HG03139 (cell line): ENCODE measurements at regions not wholly inside any gene's neighbourhood (a gene's known extent, or its start where the extent isn't known, plus 50 kb on each side); places are given as distances from the start of the nearest gene placed in this dataset.
"Not testable (repeated sequence)": the region's sequence is repeated elsewhere in the genome, so short reads cannot be mapped to it uniquely, and the experiment has no call there.

Source experiments
- ATAC-seq: cut with Tn5 transposase; IDR thresholded peaks from one replicate; pipeline ENCODE4 v1.9.1; 2021; ENCODE audit not compliant: unreplicated experiment

GRCh38 chr1:82055375-82055774, 254.6 kb downstream of the ADGRL2 start:
- not testable (repeated sequence) for ATAC-seq

GRCh38 chr1:82052563-82052962, 251.8 kb downstream of the ADGRL2 start:
- no peak for ATAC-seq

GRCh38 chr1:82048596-82048995, 247.9 kb downstream of the ADGRL2 start:
- ATAC-seq: no peak

GRCh38 chr1:82045221-82045620, 244.5 kb downstream of the ADGRL2 start:
- no peak for ATAC-seq

- no peak for ATAC-seq
These were observed 243.8 kb downstream of the ADGRL2 start for GRCh38 chr1:82044536-82044935.

GRCh38 chr1:82044111-82044510, 243.4 kb downstream of the ADGRL2 start:
- ATAC-seq: no peak

GRCh38 chr1:82042306-82043060, 241.7 kb downstream of the ADGRL2 start:
- no peak for ATAC-seq
